ENCODE measurements at regions not wholly inside any gene's neighbourhood (a gene's known extent, or its start where the extent isn't known, plus 50 kb on each side); places are given as distances from the start of the nearest gene placed in this dataset.
A peak's percentile ranks its signal among the peaks of the same experiment; 100 is the strongest.

- no peak for DNase-seq
Measured at GRCh38 chr6:14912226-14912625, 333.6 kb upstream of the JARID2 start.

- DNase-seq, result no peak
Measured at GRCh38 chr6:14912706-14913105, 333.2 kb upstream of the JARID2 start.

- DNase-seq, result no peak
Measured at GRCh38 chr6:14913931-14914330, 331.9 kb upstream of the JARID2 start.

- no peak for DNase-seq
Measured at GRCh38 chr6:14915888-14916832, 329.7 kb upstream of the JARID2 start.

- DNase-seq, result peak; percentile 25
Measured at GRCh38 chr6:14917109-14917910, 328.6 kb upstream of the JARID2 start.

- no peak for DNase-seq
Measured at GRCh38 chr6:14918200-14918907, 327.5 kb upstream of the JARID2 start.

GRCh38 chr6:14919038-14919670 lies 326.7 kb upstream of the JARID2 start:
- no peak for DNase-seq

- DNase-seq, result no peak
Measured at GRCh38 chr6:14920276-14920675, 325.6 kb upstream of the JARID2 start.

GRCh38 chr6:14921170-14921569 lies 324.7 kb upstream of the JARID2 start:
- DNase-seq, result peak; percentile 80

GRCh38 chr6:14921878-14922671 lies 323.8 kb upstream of the JARID2 start:
- peak; percentile 98 for DNase-seq

- DNase-seq, result peak; percentile 55
Measured at GRCh38 chr6:14922706-14923460, 323.0 kb upstream of the JARID2 start.

- no peak for DNase-seq
Measured at GRCh38 chr6:14924126-14925024, 321.5 kb upstream of the JARID2 start.

GRCh38 chr6:14925025-14925698 lies 320.7 kb upstream of the JARID2 start:
- DNase-seq, result no peak

- DNase-seq, result no peak
Measured at GRCh38 chr6:14925699-14926026, 320.2 kb upstream of the JARID2 start.

GRCh38 chr6:14927398-14927797 lies 318.5 kb upstream of the JARID2 start:
- DNase-seq, result no peak

GRCh38 chr6:14929291-14929690 lies 316.6 kb upstream of the JARID2 start:
- DNase-seq, result peak; percentile 74

- DNase-seq, result no peak
Measured at GRCh38 chr6:14930366-14930989, 315.4 kb upstream of the JARID2 start.

- DNase-seq, result no peak
Measured at GRCh38 chr6:14932485-14933182, 313.2 kb upstream of the JARID2 start.
